KMS-11 (cell line): ENCODE measurements at regions not wholly inside any gene's neighbourhood (a gene's known extent, or its start where the extent isn't known, plus 50 kb on each side); places are given as distances from the start of the nearest gene placed in this dataset.

Experiments
- H2AFZ ChIP-seq: fragments of 200-600 bp; sonication (generic); 2 replicates; pipeline ENCODE4 v1.6.1; 2016; ENCODE audit warnings: antibody characterized with exemption, mixed run types, low read depth
- H3K27ac ChIP-seq: fragments of 200-600 bp; sonication (generic); 2 replicates; pipeline ENCODE4 v1.6.1; 2016; ENCODE audit warnings: mild to moderate bottlenecking, mixed run types
- H3K27me3 ChIP-seq: fragments of 200-600 bp; sonication (generic); 2 replicates; pipeline ENCODE4 v1.6.1; 2017; ENCODE audit warnings: mild to moderate bottlenecking, low read depth, mixed run types, moderate library complexity; ENCODE audit not compliant: insufficient read depth
- H3K36me3 ChIP-seq: fragments of 200-600 bp; sonication (generic); 2 replicates; pipeline ENCODE4 v1.6.1; 2017; ENCODE audit warnings: mild to moderate bottlenecking, mixed run types; ENCODE audit not compliant: insufficient read depth
- H3K4me1 ChIP-seq: fragments of 200-600 bp; sonication (generic); 2 replicates; pipeline ENCODE4 v1.6.1; 2016; ENCODE audit warnings: mild to moderate bottlenecking, low read depth, mixed run types; ENCODE audit not compliant: poor library complexity, severe bottlenecking
- H3K4me2 ChIP-seq: fragments of 200-600 bp; sonication (generic); 2 replicates; pipeline ENCODE4 v1.7.0; 2016; ENCODE audit warnings: mild to moderate bottlenecking, mixed run types
- H3K4me3 ChIP-seq: fragments of 200-600 bp; sonication (generic); IDR thresholded peaks from 2 replicates; pipeline ENCODE4 v1.6.1; 2017; ENCODE audit warnings: low read depth, low read length, mixed read lengths; ENCODE audit not compliant: insufficient read depth
- H3K79me2 ChIP-seq: fragments of 200-600 bp; sonication (generic); 2 replicates; pipeline ENCODE4 v1.6.1; 2016; ENCODE audit warnings: low read depth, mixed run types; ENCODE audit not compliant: insufficient read depth
- H3K9ac ChIP-seq: fragments of 200-600 bp; sonication (generic); 2 replicates; pipeline ENCODE4 v1.6.1; 2016; ENCODE audit warnings: mild to moderate bottlenecking, mixed run types
- H4K20me1 ChIP-seq: fragments of 200-600 bp; sonication (generic); 2 replicates; pipeline ENCODE4 v1.6.1; 2016; ENCODE audit warnings: mild to moderate bottlenecking, mixed run types; ENCODE audit not compliant: insufficient read depth
- CTCF ChIP-seq: fragments of 200-600 bp; sonication (generic); conservative IDR thresholded peaks from 2 replicates; pipeline ENCODE4 v1.6.1; 2017; ENCODE audit warnings: low read depth, mild to moderate bottlenecking, antibody characterized with exemption, low read length, moderate library complexity, mixed read lengths

DNA sequence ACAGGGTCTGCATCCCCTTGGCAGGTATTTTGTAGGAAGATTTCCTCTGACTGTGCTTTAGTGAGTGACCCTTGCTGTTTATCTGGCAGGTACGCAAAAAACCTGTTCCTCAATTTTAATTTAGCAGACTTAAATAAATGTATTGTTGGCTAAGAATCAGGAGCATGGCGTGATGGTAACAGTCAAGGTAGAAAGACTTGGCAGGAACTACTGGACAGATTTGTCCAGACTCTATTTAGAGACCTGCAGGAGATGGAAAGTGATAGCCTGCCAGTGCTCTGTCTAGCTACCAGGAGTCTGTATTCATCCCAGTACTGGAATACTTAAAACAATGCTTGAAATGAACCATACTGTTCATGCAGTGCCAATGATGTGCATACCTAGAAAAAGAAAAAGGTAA is 78.8 kb upstream of the MAST4 start:
- Histone ChIP-seq H3K4me2 (no peak overlapping the region), H2AFZ (no peak overlapping the region), H3K9ac (no peak overlapping the region), H3K4me1 (no peaks in the 10 kb centered on the region), H3K27me3 (no peaks in the 10 kb centered on the region), H3K79me2 (no peaks in the 10 kb centered on the region), H3K4me3 (no peak overlapping the region), H3K27ac (no peak overlapping the region), H4K20me1 (no peaks in the 10 kb centered on the region), H3K36me3 (no peaks in the 10 kb centered on the region)
- no peak for TF ChIP-seq CTCF

DNA sequence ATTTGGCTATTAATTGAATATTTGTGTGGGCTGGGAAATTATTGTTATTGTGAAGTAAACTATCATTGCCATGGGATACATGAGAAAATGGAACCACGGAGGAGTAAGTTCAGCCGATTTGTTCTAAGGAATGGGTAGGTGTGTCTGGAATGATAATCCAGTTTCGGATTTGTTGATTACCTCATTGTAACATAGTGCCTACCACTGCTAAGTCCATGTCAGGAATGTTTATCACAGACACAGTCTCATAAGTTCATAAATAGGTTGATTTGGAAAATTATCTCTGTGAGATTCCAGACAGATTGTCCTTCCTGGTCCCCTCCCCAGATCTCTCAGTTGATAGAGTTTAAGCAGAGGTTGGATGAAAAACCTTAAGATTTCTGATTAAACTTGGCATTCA is 78.1 kb upstream of the MAST4 start:
- H3K79me2 ChIP-seq, result no peaks in the 10 kb centered on the region
- no peak overlapping the region for H3K9ac ChIP-seq
- no peak for TF ChIP-seq CTCF
- no peaks in the 10 kb centered on the region for H4K20me1 ChIP-seq
- no peak overlapping the region for H3K4me3 ChIP-seq
- no peaks in the 10 kb centered on the region for H3K27me3 ChIP-seq
- H2AFZ ChIP-seq, result no peak overlapping the region
- H3K4me2 ChIP-seq, result no peak overlapping the region
- no peaks in the 10 kb centered on the region for H3K36me3 ChIP-seq
- H3K27ac ChIP-seq, result no peak overlapping the region
- no peaks in the 10 kb centered on the region for H3K4me1 ChIP-seq

DNA sequence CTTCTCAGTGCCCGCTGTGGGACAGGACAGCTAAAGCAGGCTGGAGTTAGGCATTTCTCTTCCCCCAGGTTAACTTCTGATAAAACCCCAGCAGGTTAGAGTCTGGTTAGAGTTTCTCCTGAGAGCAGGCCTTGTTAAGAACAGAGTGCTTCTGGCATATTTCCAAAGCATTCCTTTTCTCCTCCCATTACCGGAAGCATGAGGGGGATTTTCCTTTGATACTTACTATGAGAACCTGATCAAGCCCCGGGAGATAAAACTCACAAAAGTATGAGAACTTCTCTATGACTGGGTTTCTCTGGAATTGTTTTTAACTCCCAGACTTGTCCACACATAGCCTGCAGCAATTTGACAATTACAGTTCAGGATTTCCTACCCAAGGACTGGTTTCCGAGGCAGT is 77.4 kb upstream of the MAST4 start:
- Histone ChIP-seq H4K20me1 (no peaks in the 10 kb centered on the region), H3K79me2 (no peaks in the 10 kb centered on the region), H3K27me3 (no peaks in the 10 kb centered on the region), H3K9ac (no peak overlapping the region), H3K4me1 (no peaks in the 10 kb centered on the region), H2AFZ (no peak overlapping the region), H3K4me3 (no peak overlapping the region), H3K4me2 (no peak overlapping the region), H3K27ac (no peak overlapping the region), H3K36me3 (no peaks in the 10 kb centered on the region)
- TF ChIP-seq CTCF, result no peak

- no peak for TF ChIP-seq CTCF
- no peaks in the 10 kb centered on the region for H3K4me1 ChIP-seq
- no peak overlapping the region for H3K27ac ChIP-seq
- H3K27me3 ChIP-seq, result no peaks in the 10 kb centered on the region
- H3K4me3 ChIP-seq, result no peak overlapping the region
- no peaks in the 10 kb centered on the region for H3K79me2 ChIP-seq
- no peak overlapping the region for H3K9ac ChIP-seq
- H3K36me3 ChIP-seq, result no peaks in the 10 kb centered on the region
- H3K4me2 ChIP-seq, result no peak overlapping the region
- H4K20me1 ChIP-seq, result no peaks in the 10 kb centered on the region
- no peak overlapping the region for H2AFZ ChIP-seq
These were observed 76.6 kb upstream of the MAST4 start for GRCh38 chr5:66519626-66520025.

DNA sequence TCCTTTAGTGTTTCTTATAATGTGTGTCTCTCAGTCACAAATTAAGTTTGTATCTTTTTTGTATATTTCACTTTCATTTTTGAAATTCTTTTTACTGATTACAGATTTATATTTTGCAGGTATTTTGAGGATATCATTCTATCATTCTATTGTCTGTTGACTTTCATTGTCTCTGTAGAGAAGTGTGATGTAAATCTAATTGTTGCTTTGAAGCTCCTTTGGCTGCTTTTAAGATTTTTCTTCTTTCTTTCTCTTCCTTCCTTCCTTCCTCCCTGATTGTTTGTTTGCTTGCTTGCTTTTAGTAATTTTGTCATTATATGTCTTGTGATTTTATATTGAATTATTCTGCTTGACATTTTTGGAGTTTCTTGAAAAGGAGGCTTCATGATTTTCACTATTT is 75.3 kb upstream of the MAST4 start:
- Histone ChIP-seq H2AFZ (no peak overlapping the region), H4K20me1 (no peaks in the 10 kb centered on the region), H3K4me3 (no peak overlapping the region), H3K79me2 (no peaks in the 10 kb centered on the region), H3K4me2 (no peak overlapping the region), H3K4me1 (no peaks in the 10 kb centered on the region), H3K9ac (no peak overlapping the region), H3K27ac (no peak overlapping the region), H3K36me3 (no peaks in the 10 kb centered on the region), H3K27me3 (no peaks in the 10 kb centered on the region)
- no peak for TF ChIP-seq CTCF
